Fibroblast of peridontal ligament (primary cell): ENCODE measurements at regions not wholly inside any gene's neighbourhood (a gene's known extent, or its start where the extent isn't known, plus 50 kb on each side); places are given as distances from the start of the nearest gene placed in this dataset.

ENCODE experiments used
- DNase-seq: peaks from one replicate; pipeline ENCODE4 v3.0.0-alpha.2; 2010; ENCODE audit errors: extremely low read depth

- DNase-seq = no peak
These were observed 59.0 kb upstream of the MED9 start for GRCh38 chr17:17417718-17418181.

- DNase-seq = no peak
These were observed 57.6 kb upstream of the MED9 start for GRCh38 chr17:17419166-17419565.

- peak; percentile 62 for DNase-seq
These were observed 57.2 kb upstream of the MED9 start for GRCh38 chr17:17419631-17420030.

- DNase-seq = no peak
These were observed 56.7 kb upstream of the MED9 start for GRCh38 chr17:17420082-17420481.

GRCh38 chr17:17420561-17421269 lies 56.1 kb upstream of the MED9 start:
- DNase-seq = peak; percentile 97

GRCh38 chr17:17421346-17422216 lies 55.2 kb upstream of the MED9 start:
- DNase-seq = no peak

GRCh38 chr17:17422217-17422610 lies 54.6 kb upstream of the MED9 start:
- no peak for DNase-seq

GRCh38 chr17:17422641-17423040 lies 54.2 kb upstream of the MED9 start:
- no peak for DNase-seq

GRCh38 chr17:17423656-17424055 lies 53.1 kb upstream of the MED9 start:
- no peak for DNase-seq

GRCh38 chr17:17424552-17424951 lies 52.2 kb upstream of the MED9 start:
- no peak for DNase-seq

GRCh38 chr17:17425005-17425404 lies 51.8 kb upstream of the MED9 start:
- DNase-seq = no peak

GRCh38 chr17:17425591-17425990 lies 51.2 kb upstream of the MED9 start:
- DNase-seq = no peak

GRCh38 chr17:17426184-17426583 lies 50.6 kb upstream of the MED9 start:
- DNase-seq = no peak
